Parathyroid adenoma (tissue), 2 donors: ENCODE measurements at regions not wholly inside any gene's neighbourhood (a gene's known extent, or its start where the extent isn't known, plus 50 kb on each side); places are given as distances from the start of the nearest gene placed in this dataset.

ENCODE experiments used
- H2AFZ ChIP-seq: fragments of 300-600 bp; sonication (generic); one replicate; pipeline ENCODE4 v1.7.0; 2017; ENCODE audit warnings: antibody characterized with exemption, mild to moderate bottlenecking
- H3K27ac ChIP-seq: fragments of 300-600 bp; sonication (generic); one replicate; pipeline ENCODE4 v1.7.0; 2017
- H3K27me3 ChIP-seq: fragments of 300-600 bp; sonication (generic); one replicate; pipeline ENCODE4 v1.7.0; 2017; ENCODE audit warnings: low read length; ENCODE audit not compliant: control insufficient read depth, insufficient read depth
- H3K36me3 ChIP-seq: fragments of 300-600 bp; sonication (generic); one replicate; pipeline ENCODE4 v1.7.0; 2017; ENCODE audit warnings: low read length; ENCODE audit not compliant: control insufficient read depth, insufficient read depth
- H3K4me1 ChIP-seq: fragments of 300-600 bp; sonication (generic); one replicate; pipeline ENCODE4 v1.7.0; 2017; ENCODE audit warnings: control low read depth
- H3K4me2 ChIP-seq: fragments of 300-600 bp; sonication (generic); one replicate; pipeline ENCODE4 v1.7.0; 2017; ENCODE audit warnings: low read length
- H3K4me3 ChIP-seq: fragments of 300-600 bp; sonication (generic); one replicate; pipeline ENCODE4 v1.7.0; 2017; ENCODE audit warnings: low read depth, low read length
- H3K79me2 ChIP-seq: fragments of 300-600 bp; sonication (generic); one replicate; pipeline ENCODE4 v1.7.0; 2017; ENCODE audit warnings: control low read depth
- H3K9ac ChIP-seq: fragments of 300-600 bp; sonication (generic); one replicate; pipeline ENCODE4 v1.7.0; 2017; ENCODE audit warnings: mild to moderate bottlenecking
- H3K9me3 ChIP-seq: fragments of 300-600 bp; sonication (generic); one replicate; pipeline ENCODE4 v1.7.0; 2017; ENCODE audit warnings: low read length; ENCODE audit not compliant: control insufficient read depth
- TF ChIP-seq, protein P1 (sequence below): fragments of 300-600 bp; sonication (generic); IDR thresholded peaks from one replicate; pipeline ENCODE4 v1.7.0; 2017; ENCODE audit warnings: antibody characterized with exemption, mild to moderate bottlenecking
- donor health status: primary hyperparathyroidism.

DNA sequence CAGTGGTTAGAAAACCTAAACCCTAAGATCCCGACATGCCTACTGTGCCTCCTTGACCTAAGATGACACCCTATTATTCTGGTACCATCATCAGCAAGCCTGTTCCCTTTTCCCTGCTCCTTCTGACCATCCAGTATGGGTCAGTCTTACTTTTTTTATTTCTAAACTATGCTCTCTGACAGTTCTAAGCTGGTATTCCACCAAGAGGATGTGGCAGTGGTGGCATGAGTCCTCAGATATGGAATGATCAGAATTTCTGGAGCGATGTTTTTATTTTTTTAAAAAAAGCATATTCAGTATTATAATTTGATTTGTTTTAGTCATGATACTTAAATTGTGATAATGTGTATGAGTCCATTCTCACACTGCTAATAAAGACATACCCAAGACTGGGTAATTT, 145.9 kb upstream of the LHCGR start:
- Histone ChIP-seq H3K4me3 (no peak overlapping the region), H3K27ac (no peak overlapping the region), H3K27me3 (no peaks in the 10 kb centered on the region), H2AFZ (no peak overlapping the region), H3K36me3 (no peaks in the 10 kb centered on the region), H3K4me1 (peaks cover 8% of the 10 kb centered on the region), H3K4me2 (no peak overlapping the region), H3K9me3 (no peaks in the 10 kb centered on the region), H3K79me2 (no peaks in the 10 kb centered on the region), H3K9ac (no peak overlapping the region)
- TF ChIP-seq, protein P1, sequence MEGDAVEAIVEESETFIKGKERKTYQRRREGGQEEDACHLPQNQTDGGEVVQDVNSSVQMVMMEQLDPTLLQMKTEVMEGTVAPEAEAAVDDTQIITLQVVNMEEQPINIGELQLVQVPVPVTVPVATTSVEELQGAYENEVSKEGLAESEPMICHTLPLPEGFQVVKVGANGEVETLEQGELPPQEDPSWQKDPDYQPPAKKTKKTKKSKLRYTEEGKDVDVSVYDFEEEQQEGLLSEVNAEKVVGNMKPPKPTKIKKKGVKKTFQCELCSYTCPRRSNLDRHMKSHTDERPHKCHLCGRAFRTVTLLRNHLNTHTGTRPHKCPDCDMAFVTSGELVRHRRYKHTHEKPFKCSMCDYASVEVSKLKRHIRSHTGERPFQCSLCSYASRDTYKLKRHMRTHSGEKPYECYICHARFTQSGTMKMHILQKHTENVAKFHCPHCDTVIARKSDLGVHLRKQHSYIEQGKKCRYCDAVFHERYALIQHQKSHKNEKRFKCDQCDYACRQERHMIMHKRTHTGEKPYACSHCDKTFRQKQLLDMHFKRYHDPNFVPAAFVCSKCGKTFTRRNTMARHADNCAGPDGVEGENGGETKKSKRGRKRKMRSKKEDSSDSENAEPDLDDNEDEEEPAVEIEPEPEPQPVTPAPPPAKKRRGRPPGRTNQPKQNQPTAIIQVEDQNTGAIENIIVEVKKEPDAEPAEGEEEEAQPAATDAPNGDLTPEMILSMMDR, result no peak

DNA sequence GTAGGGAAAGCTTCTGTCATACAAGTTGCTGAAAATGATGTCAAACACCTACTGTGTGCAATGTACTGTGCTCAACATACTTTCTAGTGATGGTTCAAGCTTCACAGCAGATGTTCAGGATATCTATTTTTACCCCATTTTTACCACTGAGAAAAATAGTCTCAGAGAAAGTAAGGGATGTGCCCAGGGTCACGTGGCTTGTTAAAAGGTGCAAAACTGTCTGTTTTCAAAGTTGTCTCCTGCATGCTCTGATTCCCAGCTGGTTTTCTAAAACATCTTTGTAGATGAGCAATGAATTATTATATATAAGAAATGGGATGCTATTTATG, 145.5 kb upstream of the LHCGR start:
- Histone ChIP-seq H3K27ac (no peak overlapping the region), H3K79me2 (no peaks in the 10 kb centered on the region), H3K4me1 (peaks cover 8% of the 10 kb centered on the region), H2AFZ (no peak overlapping the region), H3K9ac (no peak overlapping the region), H3K27me3 (no peaks in the 10 kb centered on the region), H3K36me3 (no peaks in the 10 kb centered on the region), H3K9me3 (no peaks in the 10 kb centered on the region), H3K4me3 (no peak overlapping the region), H3K4me2 (no peak overlapping the region)
- TF ChIP-seq, protein P1, result no peak

DNA sequence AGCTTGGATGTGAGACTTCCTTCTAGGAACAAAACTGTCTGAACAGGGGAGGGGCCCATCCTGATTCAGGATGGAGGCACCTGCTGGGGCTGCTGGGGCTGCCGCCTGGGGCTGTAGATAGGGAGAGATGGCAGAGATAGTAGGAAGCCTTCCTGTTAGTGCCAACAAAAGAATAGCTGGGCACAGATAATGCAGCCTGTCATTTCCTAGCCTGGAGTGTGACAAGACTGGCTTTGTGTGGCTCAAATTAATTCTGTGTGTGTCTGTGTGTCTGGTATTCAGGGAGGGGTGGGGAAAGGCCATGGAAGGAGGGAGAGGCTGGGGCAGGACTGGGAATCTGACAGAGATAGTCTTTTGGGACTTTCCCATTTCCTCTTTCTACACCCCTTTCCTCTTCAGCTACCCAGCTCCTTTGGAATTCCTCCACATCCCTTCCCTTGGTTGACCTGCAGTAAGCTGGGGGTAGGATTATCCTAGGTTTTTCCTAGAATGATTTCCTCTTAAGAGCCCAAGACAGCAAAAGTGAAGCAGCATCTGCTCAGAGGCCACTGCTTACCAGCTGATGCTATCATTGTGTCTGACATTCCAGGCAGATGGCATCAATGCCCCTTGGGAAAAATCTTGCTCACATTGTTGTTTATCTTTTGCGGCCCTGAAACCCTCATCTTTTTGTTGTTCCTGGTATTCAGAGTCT, 144.9 kb upstream of the LHCGR start:
- Histone ChIP-seq H3K4me2 (no peak overlapping the region), H3K9ac (no peak overlapping the region), H3K4me1 (peaks cover 8% of the 10 kb centered on the region), H3K9me3 (no peaks in the 10 kb centered on the region), H3K36me3 (no peaks in the 10 kb centered on the region), H3K79me2 (no peaks in the 10 kb centered on the region), H3K27ac (peak overlapping the region; percentile 29), H3K4me3 (no peak overlapping the region), H3K27me3 (no peaks in the 10 kb centered on the region), H2AFZ (peak overlapping the region; percentile 35)
- TF ChIP-seq, protein P1, result no peak

DNA sequence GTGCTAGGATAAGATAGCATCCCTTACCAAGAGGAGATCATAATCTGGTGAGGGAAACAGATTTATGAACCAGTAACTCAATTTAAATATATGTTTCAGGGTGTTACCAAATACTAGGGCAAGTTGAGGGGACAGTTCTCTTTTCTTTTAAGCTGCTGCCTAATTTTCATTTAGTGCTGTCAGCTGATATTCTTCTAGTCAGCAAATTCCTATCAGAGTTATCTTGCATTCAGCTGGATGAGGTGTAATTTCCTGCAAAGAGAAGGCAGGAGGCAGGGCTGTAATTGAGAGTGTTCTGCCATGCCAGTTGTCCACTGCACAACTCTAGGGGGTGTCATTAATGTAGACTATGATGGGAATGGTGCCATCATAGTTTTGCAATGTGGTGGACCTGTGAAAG, 141.3 kb upstream of the LHCGR start:
- H3K9me3 ChIP-seq, result no peaks in the 10 kb centered on the region
- H3K9ac ChIP-seq, result no peak overlapping the region
- H3K4me2 ChIP-seq, result no peak overlapping the region
- H2AFZ ChIP-seq, result no peak overlapping the region
- no peaks in the 10 kb centered on the region for H3K36me3 ChIP-seq
- H3K4me3 ChIP-seq, result no peak overlapping the region
- H3K27me3 ChIP-seq, result no peaks in the 10 kb centered on the region
- no peak overlapping the region for H3K27ac ChIP-seq
- no peaks in the 10 kb centered on the region for H3K79me2 ChIP-seq
- H3K4me1 ChIP-seq, result peaks cover 8% of the 10 kb centered on the region
- TF ChIP-seq, protein P1, result no peak

DNA sequence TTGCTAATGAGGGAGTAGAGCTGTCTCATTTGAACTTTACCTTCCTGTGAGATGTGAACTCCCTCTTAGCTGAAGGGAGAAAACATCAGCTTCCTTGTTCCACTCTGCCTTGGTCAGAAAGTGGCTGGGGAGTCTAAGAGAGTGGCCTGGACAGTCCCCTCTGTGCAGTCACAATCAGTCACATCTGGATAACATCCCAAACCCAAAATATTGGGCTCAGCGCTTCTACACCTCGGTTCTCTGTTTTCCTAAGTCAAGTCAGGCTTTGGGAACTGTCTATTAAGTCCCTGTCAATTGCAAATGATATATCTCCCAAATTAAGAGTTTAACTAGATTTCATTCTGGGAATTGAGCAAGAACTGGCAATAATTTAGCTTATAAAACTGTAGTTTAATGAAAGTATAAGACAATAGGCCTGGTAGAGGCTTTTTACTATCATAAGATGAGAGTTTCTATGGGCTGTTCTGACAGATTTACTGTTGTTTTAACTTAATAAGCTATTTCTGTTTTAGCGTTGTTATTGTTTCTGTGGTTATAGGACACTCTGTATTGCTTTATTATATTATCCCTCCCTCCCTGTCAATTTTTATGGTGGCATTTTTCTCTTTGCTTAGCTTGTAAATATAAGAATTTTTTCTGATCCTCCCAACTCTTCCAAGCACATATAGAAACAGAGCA, 135.1 kb upstream of the LHCGR start:
- TF ChIP-seq, protein P1, result no peak
- no peaks in the 10 kb centered on the region for H3K36me3 ChIP-seq
- no peak overlapping the region for H2AFZ ChIP-seq

More for the DNA sequence above, 135.1 kb upstream of the LHCGR start:
- H3K27me3 ChIP-seq, result no peaks in the 10 kb centered on the region
- no peak overlapping the region for H3K27ac ChIP-seq
- no peak overlapping the region for H3K4me3 ChIP-seq
- no peaks in the 10 kb centered on the region for H3K79me2 ChIP-seq
- H3K9ac ChIP-seq, result no peak overlapping the region
- no peaks in the 10 kb centered on the region for H3K4me1 ChIP-seq
- no peaks in the 10 kb centered on the region for H3K9me3 ChIP-seq
- H3K4me2 ChIP-seq, result no peak overlapping the region
